ENCODE measurements at regions not wholly inside any gene's neighbourhood (a gene's known extent, or its start where the extent isn't known, plus 50 kb on each side); places are given as distances from the start of the nearest gene placed in this dataset.
A peak's percentile ranks its signal among the peaks of the same experiment; 100 is the strongest.

DNA sequence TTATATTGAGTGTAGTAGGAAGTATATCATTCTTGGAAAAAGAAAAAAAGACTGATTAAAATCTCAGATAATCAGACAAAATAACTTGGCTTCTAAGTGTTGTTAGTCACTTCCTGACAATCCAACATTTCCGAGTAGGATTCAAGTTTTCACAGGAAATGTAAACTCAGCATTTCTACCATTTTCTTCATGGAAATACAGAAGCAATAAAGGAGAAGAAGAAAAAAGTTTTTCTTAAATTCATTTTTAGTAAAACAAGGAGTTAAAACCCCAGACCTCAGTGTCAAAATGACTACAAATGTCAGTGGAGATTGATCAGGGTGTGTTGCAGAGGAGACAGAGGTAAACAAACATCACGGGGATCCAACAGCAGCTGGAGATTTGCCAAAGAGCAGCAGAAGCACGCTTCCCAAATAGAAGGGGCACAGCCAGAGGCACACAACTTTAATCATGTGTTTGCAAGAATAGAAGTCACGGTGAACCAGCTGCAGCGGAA lies 129.3 kb upstream of the FAM9B start:
- WGBS, 2 donors, result 13 to 15% methylated on average over 5 of the region's 5 CpGs
- DNase-seq, result no peak
- FAIRE-seq, result no peak
- ATAC-seq, result no peak
- intact Hi-C loops (cut with DNase I), result no loop called here
- H3K27ac ChIP-seq, result no peak overlapping the region
- H3K27me3 ChIP-seq, result no peaks in the 10 kb centered on the region
- TF ChIP-seq, protein P1, sequence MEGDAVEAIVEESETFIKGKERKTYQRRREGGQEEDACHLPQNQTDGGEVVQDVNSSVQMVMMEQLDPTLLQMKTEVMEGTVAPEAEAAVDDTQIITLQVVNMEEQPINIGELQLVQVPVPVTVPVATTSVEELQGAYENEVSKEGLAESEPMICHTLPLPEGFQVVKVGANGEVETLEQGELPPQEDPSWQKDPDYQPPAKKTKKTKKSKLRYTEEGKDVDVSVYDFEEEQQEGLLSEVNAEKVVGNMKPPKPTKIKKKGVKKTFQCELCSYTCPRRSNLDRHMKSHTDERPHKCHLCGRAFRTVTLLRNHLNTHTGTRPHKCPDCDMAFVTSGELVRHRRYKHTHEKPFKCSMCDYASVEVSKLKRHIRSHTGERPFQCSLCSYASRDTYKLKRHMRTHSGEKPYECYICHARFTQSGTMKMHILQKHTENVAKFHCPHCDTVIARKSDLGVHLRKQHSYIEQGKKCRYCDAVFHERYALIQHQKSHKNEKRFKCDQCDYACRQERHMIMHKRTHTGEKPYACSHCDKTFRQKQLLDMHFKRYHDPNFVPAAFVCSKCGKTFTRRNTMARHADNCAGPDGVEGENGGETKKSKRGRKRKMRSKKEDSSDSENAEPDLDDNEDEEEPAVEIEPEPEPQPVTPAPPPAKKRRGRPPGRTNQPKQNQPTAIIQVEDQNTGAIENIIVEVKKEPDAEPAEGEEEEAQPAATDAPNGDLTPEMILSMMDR (IDR thresholded peaks at IDR 0.05), result no peak
- no peaks in the 10 kb centered on the region for H3K36me3 ChIP-seq
- no peak overlapping the region for H3K4me3 ChIP-seq
- H3K9me3 ChIP-seq, result no peaks in the 10 kb centered on the region
- no peaks in the 10 kb centered on the region for H3K4me1 ChIP-seq

DNA sequence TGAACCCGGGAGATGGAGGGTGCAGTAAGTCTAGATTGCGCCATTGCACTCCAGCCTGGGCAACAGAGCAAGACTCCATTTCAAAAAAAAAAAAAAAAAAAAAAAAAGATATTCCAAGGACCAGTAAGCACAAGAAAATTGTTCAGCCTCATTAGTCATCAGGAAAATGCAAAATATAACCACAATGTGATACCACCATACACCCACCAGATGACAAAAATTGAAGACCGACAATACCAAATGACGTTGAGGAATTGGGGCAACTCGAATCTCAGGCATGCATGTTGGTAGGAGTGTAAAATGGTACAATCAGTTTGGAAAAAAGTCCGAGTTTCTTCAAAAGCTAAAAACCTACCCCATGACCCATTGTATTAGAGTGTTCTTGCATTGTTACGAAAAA lies 130.2 kb upstream of the FAM9B start:
- H3K27me3 ChIP-seq, result no peaks in the 10 kb centered on the region
- ATAC-seq, result no peak
- no peaks in the 10 kb centered on the region for H3K4me1 ChIP-seq
- TF ChIP-seq, protein P1 (IDR thresholded peaks at IDR 0.05), result no peak
- intact Hi-C loops (cut with DNase I), result no loop called here
- 74 to 77% methylated on average over 7 of the region's 7 CpGs for WGBS, 2 donors
- H3K36me3 ChIP-seq, result no peaks in the 10 kb centered on the region
- DNase-seq, result no peak
- H3K27ac ChIP-seq, result no peak overlapping the region
- no peak overlapping the region for H3K4me3 ChIP-seq
- no peaks in the 10 kb centered on the region for H3K9me3 ChIP-seq
- no peak for FAIRE-seq

DNA sequence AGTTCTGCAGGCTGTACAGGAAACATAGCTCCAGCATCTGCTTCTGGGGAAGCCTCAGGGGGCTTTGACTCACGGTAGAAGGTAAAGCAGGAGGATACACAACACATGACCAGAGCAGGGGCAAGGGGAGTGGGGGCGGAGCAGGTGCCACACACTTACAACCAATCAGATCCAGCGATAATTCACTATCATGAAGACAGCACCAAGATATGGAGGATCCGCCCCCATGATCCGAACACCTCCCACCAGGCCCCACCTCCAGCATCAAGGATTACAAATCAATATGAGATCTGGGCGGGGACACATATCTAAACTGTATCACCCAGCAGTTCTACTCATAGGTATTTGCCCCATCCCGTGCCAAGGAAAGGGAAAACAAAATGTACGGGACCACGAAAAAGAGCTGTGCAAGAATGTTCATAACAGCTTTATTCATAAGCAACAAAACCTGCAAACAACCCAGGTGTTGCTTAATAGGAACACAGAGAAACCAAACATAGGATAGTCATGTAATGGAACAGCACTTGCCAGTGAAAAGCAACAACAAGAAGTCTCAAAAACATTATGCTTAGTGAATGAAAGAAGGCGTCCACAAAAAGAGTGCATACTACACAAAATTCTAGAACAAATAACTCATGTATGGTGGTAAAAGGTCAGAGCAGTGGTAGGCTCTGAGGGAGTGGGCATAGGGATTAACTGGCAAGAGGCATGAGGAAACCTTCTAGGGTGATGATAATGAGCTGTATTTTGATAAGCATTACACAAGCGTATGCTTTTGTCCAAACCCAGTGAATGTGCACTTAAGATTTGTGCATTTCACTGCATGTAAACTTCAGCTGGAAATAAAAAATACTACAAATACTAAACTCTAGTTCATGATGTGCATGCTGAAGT lies 130.9 kb upstream of the FAM9B start:
- H3K9me3 ChIP-seq, result no peaks in the 10 kb centered on the region
- ATAC-seq, result no peak
- DNase-seq, result no peak
- intact Hi-C loops (cut with DNase I), result no loop called here
- FAIRE-seq, result no peak
- 59 to 71% methylated on average over 11 of the region's 11 CpGs for WGBS, 2 donors
- no peak overlapping the region for H3K4me3 ChIP-seq
- no peaks in the 10 kb centered on the region for H3K27me3 ChIP-seq
- H3K36me3 ChIP-seq, result no peaks in the 10 kb centered on the region
- H3K4me1 ChIP-seq, result no peaks in the 10 kb centered on the region
- no peak overlapping the region for H3K27ac ChIP-seq
- TF ChIP-seq, protein P1 (IDR thresholded peaks at IDR 0.05), result no peak

DNA sequence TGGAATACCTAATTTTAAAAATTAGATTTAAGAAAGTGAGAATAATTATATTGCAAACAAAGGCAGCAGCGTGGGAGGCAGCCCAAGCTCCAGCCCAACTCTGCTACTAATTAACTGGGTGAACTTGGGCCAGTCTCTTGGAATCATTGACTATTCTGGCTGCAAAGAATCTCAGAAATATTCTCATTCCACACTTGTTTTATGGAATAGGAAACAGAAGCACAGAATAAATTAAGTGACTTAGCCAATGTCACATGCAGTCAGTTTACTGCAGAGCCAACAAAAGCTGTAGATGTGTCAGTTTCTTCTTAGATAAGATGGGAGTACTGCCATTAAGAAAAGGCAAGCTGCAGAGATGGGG lies 132.6 kb upstream of the FAM9B start:
- 26 to 30% methylated on average over 1 of the region's 1 CpG for WGBS, 2 donors
- intact Hi-C loops (cut with DNase I), result no loop called here
- ATAC-seq, result peak in 2 of 4 donors; percentile 26 to 41

More for the DNA sequence above, 132.6 kb upstream of the FAM9B start:
- Histone ChIP-seq H3K4me1 (no peaks in the 10 kb centered on the region), H3K4me3 (no peak overlapping the region), H3K9me3 (no peaks in the 10 kb centered on the region), H3K27ac (no peak overlapping the region), H3K27me3 (no peaks in the 10 kb centered on the region), H3K36me3 (no peaks in the 10 kb centered on the region)
- FAIRE-seq (no peak), DNase-seq (no peak)
- TF ChIP-seq, protein P1 (IDR thresholded peaks at IDR 0.05), result no peak
